K562 (cell line): ENCODE measurements at regions not wholly inside any gene's neighbourhood (a gene's known extent, or its start where the extent isn't known, plus 50 kb on each side); places are given as distances from the start of the nearest gene placed in this dataset.

Experiments
- ATAC-seq: fragments of 200-7000 bp; cut with Tn5 transposase; 3 replicates; pipeline ENCODE4 v1.9.1; 2020; ENCODE audit warnings: moderate library complexity
- BruUV-seq: library from RNA; stranded (reverse); fragments of 400-500 nt; replicated peaks from 2 replicates; lab custom pipeline; 2021; lab: Mats Ljungman, UMichigan
- CTCF ChIA-PET: fragments of 300-600 bp; formaldehyde crosslinking; extraction: SDS; loops from one replicate; lab custom pipeline; 2021; ENCODE audit warnings: low intra/inter-chr PET ratio; lab: Yijun Ruan, JAX
- POLR2A ChIA-PET: fragments of 300-600, 350-650 bp; sonication (Branson Sonifier 250); formaldehyde crosslinking; extraction: SDS; loops from one replicate; lab custom pipeline; 2021; ENCODE audit warnings: antibody characterized with exemption, inconsistent platforms; lab: Yijun Ruan, JAX
- DNase-seq, 4 experiments: peaks; one replicate each; pipeline versions ENCODE4 v3.0.0 to v3.0.0-alpha.2; 2011 to 2018; ENCODE audit warnings: low spot score in 3 of 4, mixed read lengths in 3 of 4; ENCODE audit errors: extremely low read depth in 1 of 4
- FAIRE-seq: peaks from 2 replicates; lab custom pipeline; 2011; peaks lifted over from hg19 to GRCh38; lab: Jason Lieb, UNC
- H2AFZ ChIP-seq: 2 replicates; pipeline ENCODE4 v1.6.0; 2011; ENCODE audit warnings: low read depth, low read length, control low read depth, inconsistent platforms
- H3K27ac ChIP-seq: fragments of 200-600 bp; 3 replicates; pipeline ENCODE4 v1.8.0; 2011; ENCODE audit warnings: low read depth, mild to moderate bottlenecking, control low read depth, inconsistent platforms, low read length, moderate library complexity, mixed read lengths; ENCODE audit errors: extremely low read depth
- H3K27me3 ChIP-seq, 2 experiments: fragments of 300-600 bp in 1 of 2; 2 replicates in 1 of 2; 3 replicates in 1 of 2; pipeline versions ENCODE4 v1.6.0 to v1.8.0; 2011; ENCODE audit warnings: inconsistent platforms in 2 of 2, low read length in 2 of 2, mild to moderate bottlenecking in 1 of 2, mixed read lengths in 1 of 2, moderate library complexity in 1 of 2; ENCODE audit not compliant: control insufficient read depth in 2 of 2, insufficient read depth in 2 of 2
- H3K36me3 ChIP-seq: fragments of 300-600 bp; 3 replicates; pipeline ENCODE4 v1.8.0; 2011; ENCODE audit warnings: mild to moderate bottlenecking, low read length, inconsistent platforms; ENCODE audit not compliant: control insufficient read depth, insufficient read depth
- H3K4me1 ChIP-seq, 2 experiments: fragments of 200-600 bp in 1 of 2; replicated peaks in 1 of 2; 2 replicates in 1 of 2; 3 replicates in 1 of 2; pipeline versions ENCODE4 v1.5.1 to v1.8.0; 2011; ENCODE audit warnings: inconsistent platforms in 2 of 2, low read length in 2 of 2, mild to moderate bottlenecking in 1 of 2, mixed read lengths in 1 of 2, moderate library complexity in 1 of 2; ENCODE audit not compliant: control insufficient read depth in 2 of 2, insufficient read depth in 2 of 2
- H3K4me2 ChIP-seq: 2 replicates; pipeline ENCODE4 v1.6.1; 2011; ENCODE audit warnings: low read length, control low read depth, inconsistent platforms, mixed read lengths; ENCODE audit not compliant: insufficient read depth
- H3K4me3 ChIP-seq: fragments of 200-600 bp; sonication (generic), shearing (Covaris generic); 2 replicates; pipeline ENCODE4 v1.5.1; 2016; ENCODE audit warnings: control low read depth, inconsistent platforms
- H3K79me2 ChIP-seq: fragments of 200-600 bp; 3 replicates; pipeline ENCODE4 v1.8.0; 2011; ENCODE audit warnings: low read length, inconsistent platforms; ENCODE audit not compliant: control insufficient read depth, insufficient read depth
- H3K9ac ChIP-seq, 2 experiments: 2 replicates each; pipeline versions ENCODE4 v1.6.0 to v1.6.1; 2011; ENCODE audit warnings: low read depth in 2 of 2, low read length in 2 of 2, control low read depth in 1 of 2, inconsistent platforms in 1 of 2, mild to moderate bottlenecking in 1 of 2, mixed read lengths in 1 of 2; ENCODE audit not compliant: insufficient read depth in 1 of 2
- H3K9me1 ChIP-seq: one replicate; pipeline ENCODE4 v1.6.0; 2011; ENCODE audit warnings: inconsistent platforms, mild to moderate bottlenecking, low read length, moderate library complexity; ENCODE audit not compliant: control insufficient read depth, insufficient read depth
- H3K9me3 ChIP-seq: replicated peaks from 2 replicates; pipeline ENCODE4 v1.5.1; 2011; ENCODE audit warnings: low read depth, low read length, inconsistent platforms; ENCODE audit not compliant: control insufficient read depth, insufficient read depth
- H4K20me1 ChIP-seq: replicated peaks from 2 replicates; pipeline ENCODE4 v1.6.1; 2011; ENCODE audit warnings: low read length, inconsistent platforms, mixed read lengths; ENCODE audit not compliant: control insufficient read depth, insufficient read depth
- DACH1 ChIP-seq: fragments of 450-650 bp; IDR thresholded peaks from 2 replicates; pipeline ENCODE4 v1.6.1; 2018; ENCODE audit not compliant: partially characterized antibody
- DLX4 ChIP-seq: fragments of 250-450 bp; sonication (Bioruptor Pico); IDR thresholded peaks from 2 replicates; pipeline ENCODE4 v1.6.1; 2021; ENCODE audit warnings: mild to moderate bottlenecking
- ESRRA ChIP-seq: fragments of 450-650 bp; IDR thresholded peaks from 2 replicates; pipeline ENCODE4 v1.6.1; 2014; ENCODE audit warnings: low read depth, mild to moderate bottlenecking, moderate library complexity, borderline replicate concordance
- FOSL1 ChIP-seq: fragments of 200-800 bp; sonication (Bioruptor generic); conservative IDR thresholded peaks from 2 replicates; pipeline ENCODE4 v1.6.1; 2016; ENCODE audit warnings: missing genetic modification characterization, missing compliant biosample characterization
- JUND ChIP-seq, 2 experiments: IDR thresholded peaks; 2 replicates in 1 of 2; 3 replicates in 1 of 2; pipeline ENCODE4 v1.6.1; 2011; ENCODE audit warnings: borderline replicate concordance in 2 of 2, low read depth in 2 of 2, low read length in 2 of 2, improper control_type of control experiment in 1 of 2, missing biosample characterization in 1 of 2, missing genetic modification characterization in 1 of 2, missing genetic modification reagents in 1 of 2
- PRPF4 ChIP-seq: fragments of 200-400 bp; formaldehyde crosslinking; IDR thresholded peaks from one replicate; pipeline ENCODE4 v1.6.1; 2017; ENCODE audit warnings: low read length, low read depth, mild to moderate bottlenecking; ENCODE audit not compliant: insufficient read depth, poor library complexity, severe bottlenecking
- RBM39 ChIP-seq: fragments of 200-400 bp; formaldehyde crosslinking; optimal IDR thresholded peaks from 2 replicates; pipeline ENCODE3; 2018; ENCODE audit warnings: low read depth, low read length
- ZC3H8 ChIP-seq: fragments of 450-650 bp; IDR thresholded peaks from 2 replicates; pipeline ENCODE4 v1.6.1; 2017
- ZNF431 ChIP-seq: sonication (generic); formaldehyde crosslinking; IDR thresholded peaks from 2 replicates; pipeline ENCODE4 v1.8.0; 2022; ENCODE audit warnings: mild to moderate bottlenecking, missing genetic modification reagents
- ZNF57 ChIP-seq: fragments of 450-650 bp; formaldehyde crosslinking; IDR thresholded peaks from 2 replicates; pipeline ENCODE4 v1.4.0; 2020; ENCODE audit warnings: mild to moderate bottlenecking, moderate library complexity
- WGBS: fragments of 100-300 bp; shearing (Covaris generic); methylation state at CpG from one replicate; pipeline ENCODE4 v1.1.6; 2016; ENCODE audit warnings: low coverage, mixed read lengths; ENCODE audit not compliant: insufficient coverage; ENCODE audit errors: missing lambda C conversion rate; 5-methylcytosine and 5-hydroxymethylcytosine counted together
- in situ Hi-C: fragments of 300-500 bp; cut with MboI; formaldehyde crosslinking; loops from 4 replicates; pipeline ENCODE4 v1.15.0; 2018; ENCODE audit warnings: inconsistent platforms, mixed read lengths
- intact Hi-C: fragments of 100-400 bp; cut with micrococcal nuclease; formaldehyde crosslinking; loops from 2 replicates; pipeline ENCODE4 v1.14.2; 2022

DNA sequence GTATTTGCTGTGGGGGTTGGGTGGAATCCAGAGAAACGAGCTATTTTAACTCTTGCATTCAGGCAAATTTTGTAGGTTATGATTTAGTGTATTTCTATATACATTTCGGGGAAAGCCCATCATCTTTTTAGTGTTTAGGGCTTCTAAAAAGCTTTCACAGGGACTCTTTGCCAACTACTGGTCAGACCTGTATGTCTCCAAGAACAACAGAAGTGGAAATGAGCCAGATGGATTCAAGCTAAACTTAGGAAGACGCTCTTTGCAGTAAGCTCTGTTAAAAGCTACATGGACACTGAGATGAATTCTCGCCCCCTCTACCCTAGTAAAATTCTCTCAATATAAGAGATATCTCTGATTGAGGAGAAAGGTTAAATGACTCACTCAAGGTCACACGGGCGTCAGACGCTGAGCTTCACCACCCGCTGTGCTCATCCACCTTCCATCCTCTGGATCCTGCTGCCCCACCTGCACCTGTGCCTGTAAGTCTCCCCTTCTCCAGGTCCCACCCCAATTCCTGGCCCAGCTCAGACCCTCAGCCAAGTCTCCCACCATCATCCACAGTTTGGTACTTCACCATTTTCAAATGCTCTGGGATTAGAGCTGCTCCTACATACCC is 85.6 kb downstream of the MARCHF4 start:
- H3K27me3 ChIP-seq, result no peaks in the 10 kb centered on the region; a peak in 1 of 5 replicates
- no peak overlapping the region for H3K4me2 ChIP-seq
- TF ChIP-seq RBM39, result no peak
- peak; percentile 50 for TF ChIP-seq ESRRA
- no peak for TF ChIP-seq ZNF57
- no peak for TF ChIP-seq ZNF431 (CRISPR knock-in tag)
- TF ChIP-seq DACH1, result no peak
- TF ChIP-seq FOSL1 (tag), result peak; percentile 51
- no peak for TF ChIP-seq PRPF4
- peak; percentile 62; the same call in 1 of the 2 replicates for TF ChIP-seq JUND (IDR thresholded peaks at IDR 0.05; ENCODE audit: borderline replicate concordance, low read depth, low read length)
- no peak; the same call in 2 of the 3 replicates for TF ChIP-seq JUND (tag; IDR thresholded peaks at IDR 0.05; ENCODE audit: borderline replicate concordance, low read depth, low read length)
- no peak for TF ChIP-seq ZC3H8
- no peak for TF ChIP-seq DLX4 (CRISPR knock-in tag)
- no peak overlapping the region for H3K4me3 ChIP-seq
- peak in 3 of 4 experiments; percentile 7 to 13 (median 10) for DNase-seq
- H3K4me1 ChIP-seq, result peaks cover 0 to 4% of the 10 kb centered on the region in 2 experiments; a peak in 2 of 5 replicates
- intact Hi-C loops, result no loop called here
- H3K36me3 ChIP-seq, result no peaks in the 10 kb centered on the region
- no peaks in the 10 kb centered on the region for H3K79me2 ChIP-seq
- ChIA-PET CTCF (no interaction called here), POLR2A (interaction anchor here (0.6 to 1.3 kb wide), 2 partner anchors 10 to 13 kb away, joined by 3 read pairs; no protein-coding TSS in a partner anchor)
- ATAC-seq, result no peak
- no peak overlapping the region for H3K27ac ChIP-seq
- H3K9ac ChIP-seq, result no peak overlapping the region
- no peak overlapping the region for H2AFZ ChIP-seq
- BruUV-seq, result no TSS peak
- no peaks in the 10 kb centered on the region for H4K20me1 ChIP-seq
- H3K9me3 ChIP-seq, result no peaks in the 10 kb centered on the region
- WGBS, result 6% methylated on average over 8 of the region's 8 CpGs
- FAIRE-seq, result no peak
- in situ Hi-C loops, result no loop called here
- no peaks in the 10 kb centered on the region for H3K9me1 ChIP-seq
